Coronary artery (tissue), 2 donors: ENCODE measurements at regions not wholly inside any gene's neighbourhood (a gene's known extent, or its start where the extent isn't known, plus 50 kb on each side); places are given as distances from the start of the nearest gene placed in this dataset.
A peak's percentile ranks its signal among the peaks of the same experiment; 100 is the strongest.
"Not testable (repeated sequence)": the region's sequence is repeated elsewhere in the genome, so short reads cannot be mapped to it uniquely, and the experiment has no call there.

Experiments
- DNase-seq: peaks from one replicate; pipeline ENCODE4 v3.0.0-alpha.2; 2017; ENCODE audit warnings: low spot score
- H3K27ac ChIP-seq, 2 donors: fragments of 200-600 bp; sonication (generic); one replicate each; pipeline ENCODE4 v1.5.1; 2016 to 2019
- H3K4me3 ChIP-seq: fragments of 200-600 bp; sonication (generic); 2 replicates; pipeline ENCODE4 v1.5.1; 2016; ENCODE audit warnings: mild to moderate bottlenecking, moderate library complexity
- CTCF ChIP-seq: fragments of 200-600 bp; sonication (generic); IDR thresholded peaks from one replicate; pipeline ENCODE4 v1.5.1; 2019; ENCODE audit warnings: antibody characterized with exemption

GRCh38 chr9:89679016-89679415 is 74.2 kb downstream of the GADD45G start:
- Histone ChIP-seq H3K4me3 (no peak overlapping the region), H3K27ac (no peak overlapping the region)
- DNase-seq, result no peak
- no peak for TF ChIP-seq CTCF

- no peak overlapping the region for H3K4me3 ChIP-seq
- H3K27ac ChIP-seq, result no peak overlapping the region
- DNase-seq, result no peak
- no peak for TF ChIP-seq CTCF
Observed at GRCh38 chr9:89679581-89679980, 74.8 kb downstream of the GADD45G start.

- Histone ChIP-seq H3K27ac (no peak overlapping the region), H3K4me3 (no peak overlapping the region)
- DNase-seq, result no peak
- no peak for TF ChIP-seq CTCF
Observed at GRCh38 chr9:89680547-89681467, 76.0 kb downstream of the GADD45G start.

GRCh38 chr9:89681468-89681859 is 76.7 kb downstream of the GADD45G start:
- not testable (repeated sequence) for H3K4me3 ChIP-seq, DNase-seq, H3K27ac ChIP-seq

GRCh38 chr9:89683626-89684025 is 78.8 kb downstream of the GADD45G start:
- Histone ChIP-seq H3K4me3 (no peak overlapping the region), H3K27ac (peak overlapping the region; percentile 77 to 91)
- DNase-seq, result no peak
- no peak for TF ChIP-seq CTCF

GRCh38 chr9:89684218-89684617 is 79.4 kb downstream of the GADD45G start:
- H3K27ac ChIP-seq, result peak overlapping the region; percentile 77 to 91
- no peak for TF ChIP-seq CTCF
- H3K4me3 ChIP-seq, result no peak overlapping the region
- no peak for DNase-seq

GRCh38 chr9:89684912-89685636 is 80.3 kb downstream of the GADD45G start:
- H3K27ac ChIP-seq, result peak overlapping the region; percentile 77 to 91
- H3K4me3 ChIP-seq, result peak overlapping the region; percentile 21
- no peak for TF ChIP-seq CTCF
- DNase-seq, result peak; percentile 92
